ENCODE measurements at regions not wholly inside any gene's neighbourhood (a gene's known extent, or its start where the extent isn't known, plus 50 kb on each side); places are given as distances from the start of the nearest gene placed in this dataset.

DNA sequence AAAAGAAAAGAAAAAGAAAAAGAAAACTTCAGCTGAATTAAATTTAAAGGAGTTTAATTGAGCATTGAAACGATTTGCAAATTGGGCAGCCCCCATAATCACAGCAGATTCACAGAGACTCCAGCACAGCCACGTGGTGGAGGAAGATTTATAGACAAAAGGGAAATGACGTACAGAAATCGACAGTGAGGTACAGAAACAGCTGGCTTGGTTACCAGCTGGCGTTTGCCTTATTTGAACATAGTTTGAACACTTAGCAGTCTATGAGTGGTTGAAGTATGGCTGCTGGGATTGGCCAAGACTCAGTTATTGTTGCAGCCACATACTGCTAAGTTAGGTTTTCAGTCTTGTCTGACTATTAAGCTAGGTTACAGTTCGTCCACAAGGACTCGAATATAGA, 312.2 kb upstream of the SLC14A2 start:
- no peak for DNase-seq (ENCODE audit: low read depth in 3 of 3, low spot score in 1 of 3)

DNA sequence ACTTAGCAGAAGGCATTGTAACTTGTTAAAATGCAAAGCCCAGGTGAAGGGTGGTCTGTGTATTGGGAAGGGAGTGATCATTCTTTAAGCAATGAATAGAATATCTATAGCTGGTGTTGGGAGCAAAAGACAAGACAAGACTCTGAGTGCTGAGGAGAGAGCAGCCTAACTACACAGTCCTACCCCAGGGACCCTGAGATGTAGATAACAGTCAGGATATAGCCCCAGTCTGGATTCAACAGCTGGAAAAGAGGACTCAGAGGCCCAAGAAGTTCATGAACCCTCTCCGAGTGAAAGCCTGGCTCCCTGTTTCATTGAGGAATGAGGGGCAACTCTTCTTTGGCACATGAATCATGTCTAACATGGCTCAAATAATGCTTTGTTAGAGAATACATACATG, 310.7 kb upstream of the SLC14A2 start:
- no peak for DNase-seq (ENCODE audit: low read depth in 3 of 3, low spot score in 1 of 3)

DNA sequence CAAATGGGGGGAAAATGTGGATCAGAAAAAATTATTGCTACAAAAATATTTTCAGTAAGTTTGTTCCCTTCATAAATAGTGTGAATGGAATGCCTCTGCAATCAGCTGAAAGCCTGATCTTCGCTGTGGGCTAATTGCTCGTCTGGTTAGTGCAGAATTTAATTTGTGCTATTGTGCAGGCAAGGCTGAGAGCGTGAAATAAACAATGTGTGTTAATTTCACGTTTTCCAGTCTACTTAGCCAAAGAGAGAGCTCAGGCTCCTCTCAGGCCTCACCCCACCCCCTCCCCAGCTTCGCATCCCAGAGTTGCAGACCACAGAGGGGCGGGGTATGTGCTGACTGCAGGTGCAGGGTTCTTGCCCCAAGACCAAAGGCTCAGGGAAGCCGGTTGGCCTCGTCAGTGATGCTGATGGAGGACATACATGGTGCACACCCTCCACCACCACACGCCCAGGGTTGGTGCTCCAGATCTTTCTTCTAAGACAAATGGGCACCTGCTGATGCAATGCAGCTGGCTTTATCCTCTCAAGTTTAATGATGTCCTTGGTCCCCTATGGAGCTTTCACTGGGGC, 302.6 kb upstream of the SLC14A2 start:
- no peak for DNase-seq (ENCODE audit: low read depth in 3 of 3, low spot score in 1 of 3)

DNA sequence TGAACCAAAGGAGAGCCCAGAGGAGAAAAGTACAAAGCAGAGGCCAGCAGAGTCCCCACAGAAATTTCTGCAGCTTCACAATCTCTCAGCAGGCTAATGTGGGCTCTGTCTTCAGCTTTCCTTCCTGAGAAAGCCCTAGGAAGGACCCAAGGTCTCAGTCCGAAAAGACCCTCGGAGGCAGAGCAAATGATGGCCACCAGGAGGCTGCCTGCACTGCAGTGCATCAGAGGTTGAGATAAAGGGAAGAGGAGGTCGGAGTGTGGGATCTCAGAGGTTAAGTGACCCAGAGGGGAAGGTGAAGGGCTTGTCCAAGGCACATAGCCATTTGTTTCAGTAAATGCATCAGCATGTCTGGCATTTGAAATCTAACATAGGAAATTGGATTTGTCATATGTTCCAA, 299.1 kb upstream of the SLC14A2 start:
- DNase-seq (ENCODE audit: low read depth in 3 of 3, low spot score in 1 of 3) = no peak

DNA sequence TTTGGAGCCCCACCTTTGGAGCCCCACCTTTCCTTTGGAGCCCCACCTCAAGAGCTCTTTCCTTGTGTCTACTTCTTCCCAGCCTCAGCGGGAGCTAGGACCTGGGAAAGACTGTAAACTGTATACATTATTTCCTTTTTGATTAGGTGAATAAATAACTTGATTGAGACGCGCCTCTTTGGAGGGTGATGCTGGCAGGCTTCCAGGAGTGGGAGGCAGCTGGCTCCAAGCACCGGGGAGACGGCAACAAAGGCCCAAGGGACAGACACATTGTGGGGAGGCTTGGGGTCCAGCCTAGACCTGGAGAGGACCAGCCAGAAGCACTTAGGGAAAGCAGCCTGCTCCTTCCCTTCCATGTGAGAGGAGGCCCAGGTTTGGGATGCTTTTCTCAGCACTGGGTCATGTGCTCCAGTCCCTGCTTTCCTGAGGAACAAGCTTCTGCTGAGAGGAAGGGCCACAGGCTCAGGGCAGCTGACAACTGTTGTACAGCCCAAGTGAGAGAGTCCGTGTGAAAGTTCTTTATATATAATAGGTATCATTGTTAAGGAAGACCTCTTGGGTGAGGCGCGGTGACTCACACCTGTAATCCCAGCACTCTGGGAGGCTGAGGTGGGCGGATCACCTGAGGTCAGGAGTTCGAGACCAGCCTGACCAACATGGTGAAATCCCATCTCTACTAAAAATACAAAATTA, 297.2 kb upstream of the SLC14A2 start:
- no peak for DNase-seq (ENCODE audit: low read depth in 3 of 3, low spot score in 1 of 3)

DNA sequence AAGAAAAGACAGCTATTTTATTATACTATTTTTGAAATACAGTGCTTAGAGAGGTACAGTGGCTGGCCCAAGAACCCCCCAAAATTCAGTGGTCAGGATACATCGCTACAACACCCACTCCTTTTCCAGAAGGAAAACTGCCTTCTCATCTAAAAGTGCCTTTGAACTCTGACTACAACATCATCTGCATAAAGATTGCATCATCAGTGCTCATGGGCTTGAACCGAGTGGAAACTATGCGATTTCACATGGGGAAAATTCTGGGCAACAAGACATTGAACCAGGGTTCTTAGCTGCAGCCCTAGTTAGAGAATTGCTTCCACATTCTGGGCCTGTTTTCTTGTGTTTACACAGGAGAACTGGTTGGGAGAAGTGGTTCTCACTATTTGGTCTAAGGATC, 294.6 kb upstream of the SLC14A2 start:
- no peak for DNase-seq (ENCODE audit: low read depth in 3 of 3, low spot score in 1 of 3)

DNA sequence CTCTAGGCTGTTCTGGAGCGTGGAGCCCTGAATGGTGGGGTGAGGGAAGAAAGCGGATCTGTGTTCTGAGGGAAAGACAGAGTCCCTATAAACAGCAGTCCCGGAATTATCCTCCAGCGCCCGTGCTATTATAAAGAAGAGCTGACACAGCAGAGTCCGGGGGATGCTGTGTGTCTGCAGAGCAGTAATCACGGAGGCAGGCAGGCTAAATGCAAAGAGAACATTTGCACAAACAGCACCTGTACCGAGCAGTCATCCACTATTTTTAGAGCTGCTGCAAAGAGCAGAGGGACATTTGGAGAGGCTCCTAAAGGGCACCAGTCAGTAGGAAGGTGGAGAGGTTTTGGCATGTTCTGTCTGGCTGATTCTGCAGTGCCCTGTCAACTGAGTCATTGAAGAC, 293.8 kb upstream of the SLC14A2 start:
- DNase-seq (ENCODE audit: low read depth in 3 of 3, low spot score in 1 of 3) = no peak

DNA sequence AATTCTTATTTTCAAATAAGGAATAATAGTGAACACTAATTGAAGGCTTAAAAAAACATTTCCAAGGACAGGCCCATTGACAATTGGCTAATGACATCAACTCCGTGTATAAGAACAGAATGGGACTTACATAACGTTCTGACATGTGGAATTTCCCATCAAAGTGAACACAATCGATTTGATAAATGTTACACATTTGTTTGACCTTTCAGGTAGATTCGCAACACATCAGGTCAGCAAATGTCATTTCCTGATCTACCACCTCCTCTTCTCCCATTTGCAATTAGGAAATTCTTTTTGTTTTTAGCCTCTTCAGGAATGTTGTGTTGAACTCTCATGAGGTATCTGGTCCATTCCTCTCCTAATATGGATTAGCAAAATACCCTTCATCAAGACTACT, 292.9 kb upstream of the SLC14A2 start:
- no peak for DNase-seq (ENCODE audit: low read depth in 3 of 3, low spot score in 1 of 3)

DNA sequence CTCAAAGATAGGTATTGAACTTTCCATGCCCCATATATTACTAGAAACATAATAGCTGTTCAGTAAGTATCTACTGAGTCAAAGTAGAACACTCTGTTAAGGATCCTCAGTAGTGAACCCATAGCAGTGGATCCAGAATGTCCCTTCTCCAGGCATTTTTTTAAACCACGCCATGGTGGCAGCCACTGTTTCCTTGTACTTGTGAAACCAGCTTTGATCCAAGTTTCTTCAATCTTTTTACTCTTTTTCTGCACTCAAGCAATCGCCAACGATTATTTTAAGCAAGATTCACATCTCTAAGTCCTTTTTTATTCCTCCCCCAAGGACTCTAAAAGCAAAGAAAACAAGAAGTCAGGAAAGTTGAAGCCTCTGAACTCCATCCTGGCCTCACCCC, 291.2 kb upstream of the SLC14A2 start:
- no peak for DNase-seq (ENCODE audit: low read depth in 3 of 3, low spot score in 1 of 3)

DNA sequence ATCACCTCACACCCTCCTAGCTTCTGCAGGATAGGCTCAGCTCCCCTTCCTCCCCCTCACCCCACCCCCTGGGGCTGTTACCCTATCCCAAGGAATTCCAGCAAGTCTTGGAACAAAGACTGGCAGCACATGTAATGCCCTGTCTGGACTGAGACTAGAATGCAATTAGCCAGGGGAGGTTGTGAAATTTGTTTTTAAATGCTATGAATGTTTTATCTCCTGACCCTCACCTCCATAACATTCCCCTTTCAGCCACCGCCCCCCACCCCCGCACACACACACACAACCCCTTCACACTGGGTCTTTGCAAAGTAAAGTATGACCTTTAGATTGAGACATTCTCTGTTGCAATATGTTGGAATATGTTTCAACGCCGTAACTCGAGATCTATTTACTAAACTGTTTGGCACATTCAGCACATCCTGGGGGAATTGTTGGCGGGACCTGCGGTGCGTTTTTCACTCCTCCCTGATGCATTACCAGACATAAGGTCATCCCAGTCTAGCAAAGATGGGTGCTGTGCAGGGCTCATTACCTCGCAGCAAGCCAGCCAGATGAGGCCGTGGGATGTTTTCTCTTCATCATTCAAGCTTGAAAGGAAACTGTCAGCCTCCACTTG, 290.7 kb upstream of the SLC14A2 start:
- no peak for DNase-seq (ENCODE audit: low read depth in 3 of 3, low spot score in 1 of 3)

DNA sequence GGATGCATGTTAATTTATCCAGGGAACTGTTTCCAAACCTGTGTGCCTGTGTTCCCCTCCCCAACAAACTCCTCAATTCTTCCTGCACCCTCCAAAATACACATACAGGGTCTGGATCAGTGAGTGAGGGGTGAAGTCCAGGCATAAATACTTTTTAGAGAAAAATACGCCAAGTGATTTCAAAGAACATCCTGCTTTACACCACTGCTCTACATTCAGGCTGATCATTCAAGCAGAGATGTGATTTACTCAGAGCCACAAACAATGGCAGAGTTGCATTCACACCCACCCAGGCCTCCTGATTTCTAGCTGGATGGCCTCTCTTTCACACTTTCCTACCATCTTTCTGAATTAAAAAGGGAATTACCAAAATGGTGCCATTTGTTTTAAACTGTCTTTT, 289.5 kb upstream of the SLC14A2 start:
- DNase-seq (ENCODE audit: low read depth in 3 of 3, low spot score in 1 of 3) = no peak

DNA sequence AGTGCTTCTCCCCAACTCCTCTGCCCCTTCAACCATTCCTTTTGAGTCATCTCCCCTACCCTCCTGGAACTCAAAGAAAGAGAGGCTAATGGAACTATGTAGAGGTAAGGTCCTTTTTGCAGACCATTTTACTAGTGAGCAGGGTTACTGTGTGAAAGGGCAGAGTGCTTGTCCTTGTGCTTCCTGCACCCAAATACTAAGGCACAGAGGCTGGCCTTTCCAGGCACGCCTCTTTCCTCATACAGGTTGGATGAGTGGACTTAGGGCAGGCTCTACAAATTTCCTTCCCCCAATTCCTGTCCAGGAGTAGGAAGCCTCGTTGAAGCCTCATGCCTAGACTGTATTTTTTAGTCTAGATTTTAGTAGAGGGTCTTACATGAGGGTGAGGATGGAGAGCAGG, 288.8 kb upstream of the SLC14A2 start:
- no peak for DNase-seq (ENCODE audit: low read depth in 3 of 3, low spot score in 1 of 3)

DNA sequence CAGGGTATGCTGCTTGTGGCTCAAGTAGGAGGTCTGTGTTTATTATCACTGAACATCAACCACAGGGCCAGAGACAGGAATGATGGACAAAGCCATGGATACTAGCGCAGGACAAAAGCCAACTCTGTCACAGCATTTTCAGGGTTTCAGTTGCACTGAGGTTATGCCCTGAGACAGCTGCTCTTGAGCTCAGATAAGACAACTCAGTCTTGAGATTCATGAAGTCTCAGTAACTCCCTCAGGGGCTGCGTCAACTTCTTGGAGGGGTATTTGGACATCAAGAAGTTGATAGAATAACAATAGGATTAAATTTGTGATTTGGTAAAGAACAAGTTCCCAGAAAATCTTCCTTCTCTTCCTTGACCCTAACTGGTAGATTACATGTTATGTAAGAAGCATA, 287.0 kb upstream of the SLC14A2 start:
- no peak for DNase-seq (ENCODE audit: low read depth in 3 of 3, low spot score in 1 of 3)

DNA sequence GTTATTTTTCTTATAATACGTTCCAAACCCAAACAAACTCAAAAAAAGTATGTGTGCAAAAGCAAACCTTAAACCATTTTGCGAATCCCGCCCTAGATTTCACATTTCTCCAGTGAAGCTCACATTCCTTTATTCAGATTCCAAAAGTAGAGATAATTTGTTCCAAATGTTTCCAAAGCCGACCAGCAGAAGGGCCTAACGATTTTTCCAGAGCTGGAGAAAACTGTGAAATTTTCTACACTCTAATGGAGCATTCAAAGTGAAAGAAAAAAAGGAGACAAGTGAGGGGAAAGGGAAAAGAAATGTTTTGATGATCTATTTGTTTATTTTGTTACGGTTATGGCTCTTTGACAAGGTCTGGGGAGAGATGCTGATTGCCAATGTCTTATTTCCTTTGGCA, 286.5 kb upstream of the SLC14A2 start:
- DNase-seq (ENCODE audit: low read depth in 3 of 3, low spot score in 1 of 3) = no peak

DNA sequence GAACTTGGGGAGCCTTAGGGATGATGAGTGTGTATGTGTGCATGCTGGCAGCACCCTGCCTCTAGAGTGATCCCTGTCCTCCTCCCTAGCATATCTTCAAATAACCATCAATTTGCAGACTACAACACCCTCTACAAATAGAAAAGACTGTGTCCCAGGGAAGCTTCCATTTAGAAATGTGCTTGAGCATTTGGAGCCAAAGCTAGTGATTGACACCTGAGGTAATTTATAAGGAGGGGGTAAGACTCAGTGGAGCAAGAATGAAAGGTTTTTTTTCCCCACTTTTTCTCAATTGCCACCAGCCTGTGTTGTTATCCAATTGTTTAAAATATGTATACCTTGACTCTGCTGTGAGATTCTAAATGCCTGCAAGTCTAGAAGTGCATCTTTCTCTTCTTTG, 286.0 kb upstream of the SLC14A2 start:
- DNase-seq (ENCODE audit: low read depth in 3 of 3, low spot score in 1 of 3) = no peak

DNA sequence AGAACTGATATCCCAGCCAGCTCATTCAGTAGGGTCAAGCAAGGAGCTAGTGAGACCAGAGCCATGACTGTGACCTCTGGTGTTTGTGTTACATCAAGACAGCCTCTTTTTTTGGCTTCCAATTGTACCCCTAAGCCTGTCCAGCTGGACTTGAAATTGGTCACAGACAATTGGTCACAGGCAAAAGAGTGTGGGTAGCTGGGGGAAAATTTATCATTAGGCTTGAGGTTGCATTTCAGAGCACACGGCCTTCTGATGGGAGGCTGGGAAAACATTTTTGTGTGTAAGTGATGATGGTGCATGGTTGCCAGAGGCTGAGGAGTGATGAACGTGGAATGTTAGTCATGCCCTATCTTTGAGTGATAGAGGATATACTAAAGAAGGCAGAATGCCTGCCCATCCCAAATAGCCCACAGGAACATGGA, 285.1 kb upstream of the SLC14A2 start:
- DNase-seq (ENCODE audit: low read depth in 3 of 3, low spot score in 1 of 3) = no peak

DNA sequence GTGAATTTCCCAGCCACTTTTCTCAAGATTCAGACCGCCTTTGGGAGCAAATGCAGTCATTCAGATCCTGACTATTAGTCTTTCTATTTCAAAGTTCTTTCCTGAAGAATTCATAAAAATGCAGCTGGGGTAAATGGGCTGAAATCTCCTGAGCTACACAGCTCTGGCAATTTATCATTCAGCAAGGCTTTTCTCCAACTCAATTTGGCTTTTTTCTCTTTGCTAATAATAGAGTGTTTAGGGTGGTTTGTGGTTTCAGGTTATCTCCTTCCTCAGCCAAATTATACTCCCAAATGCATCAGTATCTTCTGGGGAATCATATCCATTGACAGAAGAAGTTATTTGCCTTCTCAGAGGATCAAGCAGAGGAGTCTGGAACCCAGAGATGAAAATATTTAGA, 282.4 kb upstream of the SLC14A2 start:
- DNase-seq (ENCODE audit: low read depth in 3 of 3, low spot score in 1 of 3) = no peak

DNA sequence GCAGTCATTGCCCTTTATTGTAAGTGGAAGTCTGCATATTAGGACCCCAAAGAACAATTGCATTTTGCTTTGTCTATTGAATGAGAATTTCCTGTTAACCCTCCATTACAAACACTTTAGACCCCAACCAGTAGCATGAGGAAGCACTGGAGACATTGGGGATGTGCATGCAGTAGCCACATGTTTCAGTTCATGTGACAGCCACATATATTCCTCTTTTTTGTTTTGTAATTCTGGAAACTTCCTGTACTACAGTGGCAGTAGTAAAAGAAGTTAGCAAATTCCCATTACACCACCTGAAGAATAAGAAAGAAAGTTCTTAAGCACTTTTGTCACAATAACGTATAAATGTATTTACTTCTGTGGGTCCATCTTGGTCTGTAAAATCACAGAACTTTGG, 281.1 kb upstream of the SLC14A2 start:
- no peak for DNase-seq (ENCODE audit: low read depth in 3 of 3, low spot score in 1 of 3)

DNA sequence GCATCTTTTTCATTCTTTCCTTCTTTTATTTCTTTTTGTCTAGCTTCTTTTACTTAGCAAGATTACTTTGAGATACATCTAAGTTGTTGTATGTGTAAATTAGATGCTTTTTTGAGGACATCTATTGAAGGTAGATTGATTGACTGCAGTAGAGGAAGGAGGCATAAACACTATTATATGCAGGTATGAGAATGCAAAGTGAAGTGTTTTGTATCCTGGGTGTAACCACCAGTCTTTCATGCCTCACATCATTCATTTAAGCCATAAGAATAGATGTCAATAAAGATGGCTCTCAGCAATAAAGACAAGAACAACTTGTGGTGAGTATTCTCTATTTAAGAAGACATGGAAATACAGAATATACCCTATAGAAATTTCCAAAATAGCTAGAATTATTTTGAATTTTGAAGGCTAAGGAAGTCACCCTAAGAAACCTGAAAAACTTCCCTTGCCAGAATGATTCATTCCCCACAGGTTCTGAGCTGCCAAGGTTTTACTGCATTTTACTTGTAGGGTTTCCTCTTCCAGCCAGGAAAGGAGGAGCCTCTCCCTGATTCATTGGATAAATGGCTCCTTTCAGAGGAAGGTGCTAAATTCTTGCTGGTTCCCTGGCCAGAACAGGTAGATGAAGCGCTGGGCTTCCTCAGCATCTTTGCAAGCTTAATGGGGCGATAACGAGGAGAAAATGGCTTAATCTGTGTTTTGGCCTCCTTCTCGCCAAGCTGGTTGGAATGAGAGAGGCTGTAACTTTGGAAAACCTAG, 279.8 kb upstream of the SLC14A2 start:
- no peak for DNase-seq (ENCODE audit: low read depth in 3 of 3, low spot score in 1 of 3)

DNA sequence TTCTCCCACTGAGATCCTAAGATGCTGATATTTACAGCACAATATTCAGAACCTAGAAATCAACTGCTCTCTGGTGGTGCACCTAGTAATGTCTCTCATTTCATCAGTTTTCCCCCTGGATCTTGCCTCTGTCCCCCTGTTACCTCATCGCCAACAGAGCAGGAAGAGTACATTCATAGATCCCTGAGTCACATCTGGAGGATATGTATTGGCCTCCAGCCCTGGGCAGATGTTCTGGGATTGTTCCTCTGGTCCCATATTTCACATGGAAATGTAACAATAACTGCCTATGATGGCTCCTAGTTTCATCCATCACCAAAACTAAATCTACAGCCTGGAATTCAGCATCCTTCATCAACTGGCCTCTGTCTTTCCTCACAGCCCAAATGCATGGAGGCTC, 278.8 kb upstream of the SLC14A2 start:
- DNase-seq (ENCODE audit: low read depth in 3 of 3, low spot score in 1 of 3) = no peak

DNA sequence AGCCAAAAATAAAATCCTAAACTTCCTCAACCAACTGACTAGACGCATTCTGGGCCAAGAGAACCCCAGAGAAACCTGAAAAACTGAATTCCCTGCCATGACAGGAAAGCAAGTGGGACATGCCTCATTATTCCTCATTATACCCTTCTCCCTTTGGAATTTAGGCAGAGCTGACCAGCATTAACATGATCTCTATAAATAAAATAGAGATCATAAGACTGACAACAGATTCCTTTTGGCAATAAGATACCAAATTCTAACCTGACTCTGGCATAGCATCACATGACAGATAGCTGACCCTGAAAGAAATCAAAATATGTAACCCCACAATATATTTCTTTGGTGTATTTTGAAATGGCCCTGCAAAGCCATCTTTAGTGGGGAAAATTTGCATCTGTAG, 277.8 kb upstream of the SLC14A2 start:
- DNase-seq (ENCODE audit: low read depth in 3 of 3, low spot score in 1 of 3) = no peak

DNA sequence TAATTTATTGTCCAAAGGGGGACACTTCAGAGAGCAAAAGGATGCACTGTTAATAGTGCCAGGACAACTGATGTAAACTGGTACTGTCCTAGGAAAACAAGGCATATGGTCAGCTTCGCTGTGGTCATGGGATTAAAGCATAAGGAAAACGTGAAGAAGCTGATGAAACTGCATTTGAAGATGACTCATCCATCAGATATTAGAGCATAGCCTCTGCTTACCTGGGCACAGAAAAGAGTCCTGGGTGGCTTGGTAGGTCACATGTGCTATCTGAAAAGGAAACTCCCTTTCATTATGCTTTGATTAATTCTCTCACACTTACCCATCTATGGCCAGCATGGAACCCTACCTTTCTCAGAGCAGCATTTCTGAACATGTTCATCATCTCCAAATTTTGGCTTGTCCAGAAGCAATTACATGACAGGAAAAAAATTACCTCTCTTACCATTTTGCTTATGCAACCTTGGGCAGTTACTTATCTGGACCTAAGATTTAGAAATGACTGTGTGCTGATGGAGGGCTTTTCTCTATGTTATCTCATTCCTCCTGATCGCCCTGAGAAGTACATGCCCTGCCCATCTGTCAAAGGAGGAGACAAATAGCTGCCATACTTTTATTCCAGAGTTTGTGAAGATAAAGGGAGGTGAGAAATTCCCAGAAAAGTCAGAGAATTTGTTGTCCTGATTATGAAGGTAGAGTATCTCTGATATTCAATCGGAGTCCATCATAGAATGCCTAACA, 275.3 kb upstream of the SLC14A2 start:
- no peak for DNase-seq (ENCODE audit: low read depth in 3 of 3, low spot score in 1 of 3)

Data from stimulated activated CD4-positive, alpha-beta T cell treated with anti-CD3 and anti-CD28 coated beads, TNF-alpha, amount 100 ng/mL, for 1 hour (primary cell).